T-cell (primary cell): ENCODE measurements at regions not wholly inside any gene's neighbourhood (a gene's known extent, or its start where the extent isn't known, plus 50 kb on each side); places are given as distances from the start of the nearest gene placed in this dataset.

Experiments
- ATAC-seq, 4 experiments: fragments of 200-7000 bp in 3 of 4; fragments of 150-1000 bp in 1 of 4; cut with Tn5 transposase; replicated peaks in 1 of 4; 1 replicate in 3 of 4; 2 replicates in 1 of 4; pipeline ENCODE4 v1.10.0; 2021; ENCODE audit warnings: moderate library complexity in 3 of 4, mild to moderate bottlenecking in 2 of 4, moderate number of reproducible peaks in 1 of 4
- CTCF ChIA-PET, 2 donors: fragments of 300-600 bp; sonication (Branson Sonifier 250); formaldehyde crosslinking; loops; one replicate each; lab custom pipeline; 2022; ENCODE audit warnings: antibody characterized with exemption in 2 of 2; lab: Charles Lee
- POLR2A ChIA-PET, 2 donors: fragments of 300-600 bp; sonication (Branson Sonifier 250); formaldehyde crosslinking; loops; one replicate each; lab custom pipeline; 2022; ENCODE audit warnings: antibody characterized with exemption in 2 of 2; lab: Charles Lee
- DNase-seq, 35 experiments: peaks; one replicate each; pipeline versions ENCODE4 v3.0.0 to v3.0.0-alpha.2; 2013 to 2023
- H3K27ac ChIP-seq: one replicate; pipeline ENCODE4 v1.5.1; 2013; ENCODE audit warnings: low read length
- H3K27me3 ChIP-seq, 2 experiments: replicated peaks in 1 of 2; 1 replicate in 1 of 2; 2 replicates in 1 of 2; pipeline versions ENCODE4 v1.6.1 to v1.7.0; 2013; ENCODE audit warnings: low read length in 1 of 2, mixed read lengths in 1 of 2; ENCODE audit not compliant: control insufficient read depth in 2 of 2, insufficient read depth in 2 of 2; ENCODE audit errors: extremely low read depth in 1 of 2
- H3K36me3 ChIP-seq, 2 donors: 1 replicate in 1 of 2; 2 replicates in 1 of 2; pipeline versions ENCODE4 v1.6.1 to v1.7.0; 2013; ENCODE audit warnings: low read length in 1 of 2; ENCODE audit not compliant: control insufficient read depth in 2 of 2, insufficient read depth in 1 of 2; ENCODE audit errors: extremely low read depth in 1 of 2
- H3K4me1 ChIP-seq, 2 experiments: 1 replicate in 1 of 2; 2 replicates in 1 of 2; pipeline versions ENCODE4 v1.6.1 to v1.7.0; 2013; ENCODE audit warnings: low read length in 2 of 2, mixed read lengths in 1 of 2; ENCODE audit not compliant: insufficient read depth in 2 of 2, control insufficient read depth in 1 of 2; ENCODE audit errors: extremely low read depth in 1 of 2
- H3K4me3 ChIP-seq, 2 donors: 1 replicate in 1 of 2; 2 replicates in 1 of 2; pipeline versions ENCODE4 v1.5.1 to v1.7.0; 2013; ENCODE audit warnings: mild to moderate bottlenecking in 2 of 2, low read length in 1 of 2, moderate library complexity in 1 of 2; ENCODE audit not compliant: control insufficient read depth in 1 of 2; ENCODE audit errors: extremely low read depth in 1 of 2
- H3K9me3 ChIP-seq: 2 replicates; pipeline ENCODE4 v1.7.0; 2013
- H3K27ac Mint-ChIP-seq, 2 donors: one replicate each; pipeline ENCODE4 v1.8.0; 2020 to 2021; ENCODE audit warnings: mild to moderate bottlenecking in 2 of 2, mixed read lengths in 2 of 2
- H3K27me3 Mint-ChIP-seq, 2 donors: one replicate each; pipeline ENCODE4 v1.8.0; 2021 to 2022; ENCODE audit warnings: mixed read lengths in 2 of 2
- H3K36me3 Mint-ChIP-seq: one replicate; pipeline ENCODE4 v1.8.0; 2021; ENCODE audit warnings: mixed read lengths
- H3K4me1 Mint-ChIP-seq, 3 donors: one replicate each; pipeline ENCODE4 v1.8.0; 2020 to 2022; ENCODE audit warnings: mixed read lengths in 3 of 3, mild to moderate bottlenecking in 1 of 3
- H3K4me3 Mint-ChIP-seq, 3 donors: one replicate each; pipeline ENCODE4 v1.8.0; 2020 to 2022; ENCODE audit warnings: mild to moderate bottlenecking in 3 of 3, mixed read lengths in 3 of 3, moderate library complexity in 3 of 3
- H3K9me3 Mint-ChIP-seq, 3 donors: one replicate each; pipeline ENCODE4 v1.8.0; 2020 to 2022; ENCODE audit warnings: mixed read lengths in 3 of 3
- WGBS: methylation state at CpG from one replicate; pipeline ENCODE4 v1.1.5; 2013; ENCODE audit warnings: missing lambda C conversion rate; ENCODE audit not compliant: insufficient coverage; 5-methylcytosine and 5-hydroxymethylcytosine counted together

GRCh38 chr5:117110548-117110947, 535.9 kb upstream of the SEMA6A start:
- Mint-ChIP-seq H3K27me3 (no peaks in the 10 kb centered on the region), H3K4me1 (no peaks in the 10 kb centered on the region), H3K4me3 (no peak overlapping the region), H3K9me3 (peaks cover 5 to 19% (median 11%) of the 10 kb centered on the region in 3 donors), H3K27ac (no peak overlapping the region), H3K36me3 (no peaks in the 10 kb centered on the region)
- ATAC-seq (no peak), DNase-seq (no peak)
- Histone ChIP-seq H3K9me3 (no peaks in the 10 kb centered on the region), H3K4me1 (no peaks in the 10 kb centered on the region), H3K27me3 (no peaks in the 10 kb centered on the region), H3K27ac (no peak overlapping the region), H3K36me3 (no peaks in the 10 kb centered on the region), H3K4me3 (no peak overlapping the region)
- ChIA-PET CTCF (no interaction called here), POLR2A (no interaction called here)
- no CpG with 5 or more reads among the region's 2 CpGs for WGBS

GRCh38 chr5:117107859-117108258, 533.2 kb upstream of the SEMA6A start:
- H3K4me1 Mint-ChIP-seq = no peaks in the 10 kb centered on the region
- no peaks in the 10 kb centered on the region for H3K27me3 Mint-ChIP-seq
- H3K4me1 ChIP-seq = no peaks in the 10 kb centered on the region
- no peaks in the 10 kb centered on the region for H3K27me3 ChIP-seq
- no peak for ATAC-seq
- no peaks in the 10 kb centered on the region for H3K36me3 ChIP-seq
- no peak overlapping the region for H3K27ac ChIP-seq
- peaks cover 5 to 9% (median 8%) of the 10 kb centered on the region in 3 donors for H3K9me3 Mint-ChIP-seq
- H3K4me3 ChIP-seq = no peak overlapping the region
- no peaks in the 10 kb centered on the region for H3K36me3 Mint-ChIP-seq
- no peaks in the 10 kb centered on the region for H3K9me3 ChIP-seq
- no peak for DNase-seq
- POLR2A ChIA-PET = interaction anchor here in 1 of 2 donors (0.6 kb wide), 1 partner anchor 141 kb away, joined by 3 read pairs; no protein-coding TSS in a partner anchor
- WGBS = 51% methylated on average over 3 of the region's 3 CpGs
- H3K4me3 Mint-ChIP-seq = no peak overlapping the region
- CTCF ChIA-PET = no interaction called here
- H3K27ac Mint-ChIP-seq = no peak overlapping the region

- Histone ChIP-seq H3K36me3 (no peaks in the 10 kb centered on the region), H3K9me3 (no peaks in the 10 kb centered on the region), H3K4me3 (no peak overlapping the region), H3K27ac (no peak overlapping the region), H3K27me3 (no peaks in the 10 kb centered on the region), H3K4me1 (no peaks in the 10 kb centered on the region)
- Mint-ChIP-seq H3K9me3 (peaks cover under 1 to 12% (median 3%) of the 10 kb centered on the region in 3 donors), H3K4me3 (no peak overlapping the region), H3K27ac (no peak overlapping the region), H3K4me1 (no peaks in the 10 kb centered on the region), H3K36me3 (no peaks in the 10 kb centered on the region), H3K27me3 (no peaks in the 10 kb centered on the region)
- DNase-seq = no peak
- ChIA-PET POLR2A (no interaction called here), CTCF (no interaction called here)
- ATAC-seq = no peak
- 80% methylated on average over 3 of the region's 4 CpGs for WGBS
These were observed 529.1 kb upstream of the SEMA6A start for GRCh38 chr5:117103703-117104102.

- no peak overlapping the region for H3K27ac ChIP-seq
- H3K4me1 Mint-ChIP-seq = no peaks in the 10 kb centered on the region
- CTCF ChIA-PET = no interaction called here
- H3K36me3 ChIP-seq = no peaks in the 10 kb centered on the region
- no peaks in the 10 kb centered on the region for H3K4me1 ChIP-seq
- H3K4me3 ChIP-seq = no peak overlapping the region
- H3K27me3 ChIP-seq = no peaks in the 10 kb centered on the region
- no peak for DNase-seq
- H3K36me3 Mint-ChIP-seq = no peaks in the 10 kb centered on the region
- peaks cover 0 to 12% (median 3%) of the 10 kb centered on the region in 3 donors for H3K9me3 Mint-ChIP-seq
- no peak overlapping the region for H3K4me3 Mint-ChIP-seq
- ATAC-seq = no peak
- POLR2A ChIA-PET = no interaction called here
- no peak overlapping the region for H3K27ac Mint-ChIP-seq
- H3K27me3 Mint-ChIP-seq = no peaks in the 10 kb centered on the region
- H3K9me3 ChIP-seq = no peaks in the 10 kb centered on the region
These were observed 528.0 kb upstream of the SEMA6A start for GRCh38 chr5:117102591-117102990.

- H3K4me3 Mint-ChIP-seq = no peak overlapping the region
- H3K27me3 Mint-ChIP-seq = no peaks in the 10 kb centered on the region
- no peak for ATAC-seq
- Histone ChIP-seq H3K4me3 (no peak overlapping the region), H3K27me3 (no peaks in the 10 kb centered on the region), H3K4me1 (no peaks in the 10 kb centered on the region), H3K36me3 (no peaks in the 10 kb centered on the region), H3K27ac (no peak overlapping the region), H3K9me3 (no peaks in the 10 kb centered on the region)
- no peaks in the 10 kb centered on the region for H3K36me3 Mint-ChIP-seq
- no peak for DNase-seq
- H3K4me1 Mint-ChIP-seq = no peaks in the 10 kb centered on the region
- H3K27ac Mint-ChIP-seq = no peak overlapping the region
- ChIA-PET CTCF (no interaction called here), POLR2A (no interaction called here)
- peaks cover under 1 to 10% (median 3%) of the 10 kb centered on the region in 3 donors for H3K9me3 Mint-ChIP-seq
- WGBS = 75% methylated on average over 1 of the region's 1 CpG
These were observed 525.6 kb upstream of the SEMA6A start for GRCh38 chr5:117100176-117100575.

- POLR2A ChIA-PET = no interaction called here
- Histone ChIP-seq H3K27ac (no peak overlapping the region), H3K4me3 (no peak overlapping the region), H3K4me1 (no peaks in the 10 kb centered on the region), H3K36me3 (no peaks in the 10 kb centered on the region), H3K27me3 (peaks cover 0 to 7% of the 10 kb centered on the region in 2 experiments), H3K9me3 (no peaks in the 10 kb centered on the region)
- no peak for ATAC-seq
- Mint-ChIP-seq H3K27me3 (no peaks in the 10 kb centered on the region), H3K27ac (no peak overlapping the region), H3K9me3 (peaks cover 5 to 11% (median 7%) of the 10 kb centered on the region in 3 donors), H3K4me1 (no peaks in the 10 kb centered on the region), H3K4me3 (no peak overlapping the region), H3K36me3 (no peaks in the 10 kb centered on the region)
- CTCF ChIA-PET = no interaction called here
- DNase-seq = no peak
- 88% methylated on average over 1 of the region's 3 CpGs for WGBS
These were observed 523.5 kb upstream of the SEMA6A start for GRCh38 chr5:117098094-117098493.
